Gastroesophageal sphincter (tissue), 3 donors: ENCODE measurements at regions not wholly inside any gene's neighbourhood (a gene's known extent, or its start where the extent isn't known, plus 50 kb on each side); places are given as distances from the start of the nearest gene placed in this dataset.
"Not testable (repeated sequence)": the region's sequence is repeated elsewhere in the genome, so short reads cannot be mapped to it uniquely, and the experiment has no call there.

ENCODE experiments used
- EP300 ChIP-seq: sonication (generic); formaldehyde crosslinking; IDR thresholded peaks from one replicate; pipeline ENCODE4 v1.6.1; 2017; ENCODE audit warnings: antibody characterized with exemption, mild to moderate bottlenecking
- POLR2A ChIP-seq, 2 donors: fragments of 450-650 bp; IDR thresholded peaks; one replicate each; pipeline ENCODE4 v1.6.1; 2017; ENCODE audit warnings: antibody characterized with exemption in 2 of 2, mild to moderate bottlenecking in 2 of 2, moderate library complexity in 1 of 2
- POLR2AphosphoS5 ChIP-seq: sonication (generic); formaldehyde crosslinking; IDR thresholded peaks from one replicate; pipeline ENCODE4 v1.6.1; 2017; ENCODE audit warnings: antibody characterized with exemption
- TF ChIP-seq, protein P1 (sequence below), 4 experiments: fragments of 200-600 bp in 2 of 4; fragments of 450-650 bp in 2 of 4; sonication (generic) in 1 of 4; IDR thresholded peaks; one replicate each; pipeline ENCODE4 v1.5.1; 2017 to 2019; ENCODE audit warnings: antibody characterized with exemption in 4 of 4, mild to moderate bottlenecking in 2 of 4, moderate library complexity in 2 of 4

DNA sequence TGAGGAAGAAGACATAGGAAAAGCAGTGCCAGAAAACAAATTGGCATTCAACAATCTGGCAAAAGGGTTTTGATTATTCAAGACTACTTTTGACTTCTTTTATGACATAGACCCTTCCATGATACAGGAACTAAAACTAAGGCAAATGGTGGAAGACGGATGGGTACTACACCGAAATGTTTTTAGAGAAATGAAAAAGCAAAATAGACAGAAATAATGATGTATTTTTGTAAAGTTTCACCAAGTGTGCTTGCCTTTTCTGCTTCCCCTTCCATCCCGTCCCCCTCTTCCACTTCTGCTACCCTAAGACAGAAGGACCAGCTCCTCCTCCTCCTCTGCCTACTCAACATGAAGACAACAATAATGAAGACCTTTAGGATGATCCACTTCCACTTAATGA is 53.4 kb upstream of the PARP8 start:
- not testable (repeated sequence) for TF ChIP-seq POLR2AphosphoS5; EP300; POLR2A (IDR thresholded peaks at IDR 0.05)
- TF ChIP-seq, protein P1, sequence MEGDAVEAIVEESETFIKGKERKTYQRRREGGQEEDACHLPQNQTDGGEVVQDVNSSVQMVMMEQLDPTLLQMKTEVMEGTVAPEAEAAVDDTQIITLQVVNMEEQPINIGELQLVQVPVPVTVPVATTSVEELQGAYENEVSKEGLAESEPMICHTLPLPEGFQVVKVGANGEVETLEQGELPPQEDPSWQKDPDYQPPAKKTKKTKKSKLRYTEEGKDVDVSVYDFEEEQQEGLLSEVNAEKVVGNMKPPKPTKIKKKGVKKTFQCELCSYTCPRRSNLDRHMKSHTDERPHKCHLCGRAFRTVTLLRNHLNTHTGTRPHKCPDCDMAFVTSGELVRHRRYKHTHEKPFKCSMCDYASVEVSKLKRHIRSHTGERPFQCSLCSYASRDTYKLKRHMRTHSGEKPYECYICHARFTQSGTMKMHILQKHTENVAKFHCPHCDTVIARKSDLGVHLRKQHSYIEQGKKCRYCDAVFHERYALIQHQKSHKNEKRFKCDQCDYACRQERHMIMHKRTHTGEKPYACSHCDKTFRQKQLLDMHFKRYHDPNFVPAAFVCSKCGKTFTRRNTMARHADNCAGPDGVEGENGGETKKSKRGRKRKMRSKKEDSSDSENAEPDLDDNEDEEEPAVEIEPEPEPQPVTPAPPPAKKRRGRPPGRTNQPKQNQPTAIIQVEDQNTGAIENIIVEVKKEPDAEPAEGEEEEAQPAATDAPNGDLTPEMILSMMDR (IDR thresholded peaks at IDR 0.05) = not testable (repeated sequence)
